OCI-LY7 (cell line): ENCODE measurements at regions not wholly inside any gene's neighbourhood (a gene's known extent, or its start where the extent isn't known, plus 50 kb on each side); places are given as distances from the start of the nearest gene placed in this dataset.

ENCODE experiments used
- EZH2phosphoT487 ChIP-seq: fragments of 200-600 bp; sonication (generic); IDR thresholded peaks from 2 replicates; pipeline ENCODE4 v1.6.1; 2018; ENCODE audit warnings: low read depth, borderline replicate concordance, mild to moderate bottlenecking, mixed run types, antibody characterized with exemption, low read length, moderate library complexity, mixed read lengths
- TF ChIP-seq, protein P1 (sequence below): fragments of 200-600 bp; sonication (generic); conservative IDR thresholded peaks from 2 replicates; pipeline ENCODE4 v1.5.1; 2014; ENCODE audit warnings: mild to moderate bottlenecking, antibody characterized with exemption, low read length, moderate library complexity, mixed read lengths

DNA sequence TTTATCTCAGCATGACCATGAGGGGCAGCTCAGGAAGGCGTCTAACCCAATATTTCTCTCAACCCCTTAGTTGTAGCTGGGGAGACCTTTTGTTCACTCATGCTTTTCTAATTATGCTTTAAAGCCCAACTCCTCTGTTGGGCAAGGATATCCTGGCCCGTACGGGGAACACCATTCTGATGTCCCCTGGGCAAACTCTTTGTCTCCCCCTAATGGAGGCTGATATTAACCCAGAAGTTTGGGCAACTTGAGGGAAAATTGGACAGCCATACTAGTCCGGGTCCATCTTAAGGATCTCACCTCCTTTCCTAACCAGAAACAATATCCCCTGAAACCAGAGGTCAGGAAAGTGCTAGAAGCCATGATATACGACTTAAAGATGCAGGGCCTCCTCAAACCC lies 143.7 kb upstream of the COX10 start:
- TF ChIP-seq, protein P1, sequence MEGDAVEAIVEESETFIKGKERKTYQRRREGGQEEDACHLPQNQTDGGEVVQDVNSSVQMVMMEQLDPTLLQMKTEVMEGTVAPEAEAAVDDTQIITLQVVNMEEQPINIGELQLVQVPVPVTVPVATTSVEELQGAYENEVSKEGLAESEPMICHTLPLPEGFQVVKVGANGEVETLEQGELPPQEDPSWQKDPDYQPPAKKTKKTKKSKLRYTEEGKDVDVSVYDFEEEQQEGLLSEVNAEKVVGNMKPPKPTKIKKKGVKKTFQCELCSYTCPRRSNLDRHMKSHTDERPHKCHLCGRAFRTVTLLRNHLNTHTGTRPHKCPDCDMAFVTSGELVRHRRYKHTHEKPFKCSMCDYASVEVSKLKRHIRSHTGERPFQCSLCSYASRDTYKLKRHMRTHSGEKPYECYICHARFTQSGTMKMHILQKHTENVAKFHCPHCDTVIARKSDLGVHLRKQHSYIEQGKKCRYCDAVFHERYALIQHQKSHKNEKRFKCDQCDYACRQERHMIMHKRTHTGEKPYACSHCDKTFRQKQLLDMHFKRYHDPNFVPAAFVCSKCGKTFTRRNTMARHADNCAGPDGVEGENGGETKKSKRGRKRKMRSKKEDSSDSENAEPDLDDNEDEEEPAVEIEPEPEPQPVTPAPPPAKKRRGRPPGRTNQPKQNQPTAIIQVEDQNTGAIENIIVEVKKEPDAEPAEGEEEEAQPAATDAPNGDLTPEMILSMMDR, result peak; percentile 67
- TF ChIP-seq EZH2phosphoT487, result no peak
